ENCODE measurements at regions not wholly inside any gene's neighbourhood (a gene's known extent, or its start where the extent isn't known, plus 50 kb on each side); places are given as distances from the start of the nearest gene placed in this dataset.

GRCh38 chr15:59953392-59953883, 50.7 kb upstream of the FOXB1 start:
- no peak for DNase-seq (ENCODE audit: low read depth in 1 of 2, low spot score in 1 of 2)

GRCh38 chr15:59952960-59953359, 51.2 kb upstream of the FOXB1 start:
- no peak for DNase-seq (ENCODE audit: low read depth in 1 of 2, low spot score in 1 of 2)

- no peak for DNase-seq (ENCODE audit: low read depth in 1 of 2, low spot score in 1 of 2)
Measured at GRCh38 chr15:59950603-59951388, 53.3 kb upstream of the FOXB1 start.

- DNase-seq (ENCODE audit: low read depth in 1 of 2, low spot score in 1 of 2): no peak
Measured at GRCh38 chr15:59948924-59949613, 55.0 kb upstream of the FOXB1 start.

GRCh38 chr15:59946084-59946483, 58.0 kb upstream of the FOXB1 start:
- no peak for DNase-seq (ENCODE audit: low read depth in 1 of 2, low spot score in 1 of 2)

- DNase-seq (ENCODE audit: low read depth in 1 of 2, low spot score in 1 of 2): no peak
Measured at GRCh38 chr15:59945036-59945435, 59.1 kb upstream of the FOXB1 start.

- no peak for DNase-seq (ENCODE audit: low read depth in 1 of 2, low spot score in 1 of 2)
Measured at GRCh38 chr15:59941612-59942011, 62.5 kb upstream of the FOXB1 start.

- no peak for DNase-seq (ENCODE audit: low read depth in 1 of 2, low spot score in 1 of 2)
Measured at GRCh38 chr15:59940928-59941327, 63.2 kb upstream of the FOXB1 start.

- no peak for DNase-seq (ENCODE audit: low read depth in 1 of 2, low spot score in 1 of 2)
Measured at GRCh38 chr15:59940456-59940855, 63.7 kb upstream of the FOXB1 start.

GRCh38 chr15:59936741-59937140, 67.4 kb upstream of the FOXB1 start:
- DNase-seq (ENCODE audit: low read depth in 1 of 2, low spot score in 1 of 2): no peak

- no peak for DNase-seq (ENCODE audit: low read depth in 1 of 2, low spot score in 1 of 2)
Measured at GRCh38 chr15:59933607-59934006, 70.5 kb upstream of the FOXB1 start.

- no peak for DNase-seq (ENCODE audit: low read depth in 1 of 2, low spot score in 1 of 2)
Measured at GRCh38 chr15:59931646-59932261, 72.4 kb upstream of the FOXB1 start.

GRCh38 chr15:59924812-59925522, 79.1 kb upstream of the FOXB1 start:
- no peak for DNase-seq (ENCODE audit: low read depth in 1 of 2, low spot score in 1 of 2)

GRCh38 chr15:59924096-59924495, 80.0 kb upstream of the FOXB1 start:
- no peak for DNase-seq (ENCODE audit: low read depth in 1 of 2, low spot score in 1 of 2)

GRCh38 chr15:59923508-59923907, 80.6 kb upstream of the FOXB1 start:
- DNase-seq (ENCODE audit: low read depth in 1 of 2, low spot score in 1 of 2): no peak

- DNase-seq (ENCODE audit: low read depth in 1 of 2, low spot score in 1 of 2): peak; percentile 29 to 63
Measured at GRCh38 chr15:59918994-59919951, 84.8 kb upstream of the FOXB1 start.

- peak; percentile 30 to 68 for DNase-seq (ENCODE audit: low read depth in 1 of 2, low spot score in 1 of 2)
Measured at GRCh38 chr15:59917504-59918157, 86.5 kb upstream of the FOXB1 start.

- DNase-seq (ENCODE audit: low read depth in 1 of 2, low spot score in 1 of 2): no peak
Measured at GRCh38 chr15:59906046-59906445, 98.1 kb upstream of the FOXB1 start.

- no peak for DNase-seq (ENCODE audit: low read depth in 1 of 2, low spot score in 1 of 2)
Measured at GRCh38 chr15:59905176-59905575, 98.9 kb upstream of the FOXB1 start.

Data from activated CD4-positive, alpha-beta T cell treated with anti-CD3 and anti-CD28 coated beads, Interleukin-2, amount 50 U/mL, for 24 hours (primary cell).